Stimulated activated CD4-positive, alpha-beta T cell treated with anti-CD3 and anti-CD28 coated beads, Interleukin-2, amount 100 ng/mL, for 48 hours (primary cell): ENCODE measurements at regions not wholly inside any gene's neighbourhood (a gene's known extent, or its start where the extent isn't known, plus 50 kb on each side); places are given as distances from the start of the nearest gene placed in this dataset.

Source experiments
- DNase-seq, 2 donors: peaks; one replicate each; pipeline ENCODE4 v3.0.0-alpha.2; 2020

DNA sequence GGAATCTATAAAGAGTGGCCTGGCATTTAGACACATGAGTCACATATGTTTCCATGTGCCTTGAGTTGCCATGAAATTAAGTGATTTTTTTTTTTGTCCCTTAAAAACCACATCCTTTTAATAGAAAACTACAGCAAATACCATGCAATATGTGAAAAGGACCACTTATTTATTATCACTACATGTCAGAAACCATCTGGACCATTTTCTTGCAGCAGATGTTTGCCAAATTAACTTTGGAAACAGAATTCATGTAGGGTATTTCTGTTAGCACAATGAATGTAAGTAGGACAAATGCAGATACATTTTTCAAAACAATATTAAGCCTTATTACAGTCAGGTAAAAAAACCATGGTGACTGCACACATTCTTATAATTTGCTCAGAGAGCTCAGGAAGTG lies 230.6 kb downstream of the REEP3 start:
- no peak for DNase-seq

DNA sequence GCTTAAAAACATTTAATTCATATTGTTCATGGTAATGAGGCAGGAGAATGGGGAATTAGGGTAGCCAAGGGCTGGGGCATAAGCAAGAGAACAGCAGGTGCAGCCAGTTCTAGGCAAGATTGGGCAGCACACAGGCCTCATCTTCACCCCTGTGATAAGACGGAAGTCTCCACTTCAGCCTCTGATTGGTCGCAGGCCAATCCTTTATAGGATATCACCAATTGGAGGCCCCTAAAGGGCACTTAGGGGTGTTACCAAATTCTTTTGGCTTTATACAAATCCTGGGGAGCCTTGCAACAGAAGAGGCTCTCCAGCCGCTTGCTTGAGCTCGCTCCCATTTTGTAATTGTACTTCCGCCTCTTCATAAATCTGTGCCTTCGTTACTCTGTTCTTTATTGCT lies 231.1 kb downstream of the REEP3 start:
- no peak for DNase-seq

DNA sequence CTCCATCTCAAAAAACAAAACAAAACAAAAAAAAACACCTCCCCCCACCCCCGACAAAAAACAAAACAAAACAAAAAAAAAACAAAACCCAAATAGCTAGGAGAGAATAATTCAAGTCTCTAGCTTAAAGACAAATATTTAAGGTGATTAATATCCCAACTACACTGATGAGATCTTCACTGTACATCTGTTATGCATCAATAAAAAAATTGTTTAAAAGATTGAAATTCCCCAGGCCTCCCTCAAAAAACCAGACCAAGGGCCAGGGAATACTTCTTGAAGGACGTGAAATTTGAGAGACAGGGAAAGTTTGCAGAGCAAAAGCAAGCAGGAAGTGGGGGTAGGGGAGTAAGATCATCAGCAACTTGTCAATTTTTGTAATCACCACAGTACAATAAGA lies 232.6 kb downstream of the REEP3 start:
- DNase-seq = no peak

DNA sequence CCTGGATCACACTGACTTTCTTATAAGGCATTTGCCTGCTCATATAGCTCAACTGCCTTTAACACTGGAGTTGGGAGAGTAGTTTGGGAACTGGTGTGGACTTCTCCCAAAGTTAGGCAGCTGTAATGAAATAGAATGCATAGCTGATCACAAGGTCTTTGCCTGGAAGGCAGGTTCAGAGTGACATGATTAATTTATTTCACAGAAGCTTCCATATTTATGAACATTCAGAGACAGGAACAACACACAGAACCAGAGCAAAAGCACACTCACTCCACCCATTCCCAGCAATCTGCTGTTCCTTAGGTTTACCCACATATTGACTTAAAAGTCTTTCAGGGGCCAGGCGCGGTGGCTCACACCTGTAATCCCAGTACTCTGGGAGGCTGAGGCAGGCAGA lies 234.2 kb downstream of the REEP3 start:
- no peak for DNase-seq

DNA sequence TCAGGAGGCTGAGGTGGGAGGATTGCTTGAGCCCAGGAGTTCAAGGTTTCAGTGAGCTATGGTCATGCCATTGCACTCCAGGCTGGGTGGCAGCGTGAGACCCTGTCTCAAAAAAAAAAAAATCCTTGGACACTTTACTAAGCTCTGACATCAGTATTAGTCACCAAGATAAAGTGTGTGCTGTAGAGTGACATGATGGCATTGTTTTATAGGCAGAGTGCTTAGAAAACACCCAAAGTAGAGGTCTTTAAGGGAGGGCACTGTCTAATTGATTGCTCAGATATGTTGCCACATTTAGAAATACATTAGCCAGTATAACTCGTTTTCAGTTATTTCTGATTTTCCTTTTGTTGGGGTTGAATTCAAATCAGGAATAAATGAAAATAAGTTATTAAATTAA lies 235.9 kb downstream of the REEP3 start:
- no peak for DNase-seq

DNA sequence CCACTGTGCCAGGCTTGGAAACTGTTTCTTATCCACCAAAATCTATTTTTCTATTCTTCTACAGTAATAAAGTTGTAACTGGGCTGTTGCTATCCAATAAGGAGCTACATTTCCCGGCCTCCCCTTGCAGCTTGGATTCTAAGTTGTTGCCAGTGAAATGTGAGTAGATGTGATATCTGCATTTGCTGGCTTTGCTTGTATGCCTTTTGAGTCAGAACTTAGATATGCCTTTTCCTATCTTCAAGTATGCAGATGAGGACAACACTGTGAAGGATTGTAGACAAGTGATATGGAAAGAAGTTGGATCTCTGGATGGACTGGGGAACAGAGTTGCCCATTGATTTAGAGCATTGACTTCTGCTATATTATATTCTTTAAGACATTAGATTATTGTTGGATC lies 236.9 kb downstream of the REEP3 start:
- DNase-seq = no peak

DNA sequence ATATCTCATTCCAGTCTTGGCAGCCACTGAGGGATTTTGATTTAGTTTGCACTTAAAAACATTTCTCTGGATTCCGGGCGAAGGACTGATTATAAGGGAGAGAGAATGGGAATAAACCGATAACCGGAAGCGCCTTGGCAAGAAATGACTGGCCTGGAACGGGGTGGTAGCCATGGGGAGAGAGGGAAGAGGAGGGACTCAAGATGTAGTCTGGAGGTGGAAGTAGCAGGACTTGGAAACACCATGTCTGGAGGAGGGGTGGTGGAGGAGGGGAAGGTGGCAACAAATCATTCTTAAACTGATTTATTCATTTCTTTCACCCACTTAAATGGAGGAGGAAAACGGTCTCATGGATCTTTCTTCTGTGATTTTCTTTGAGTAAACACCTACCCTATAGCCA lies 238.1 kb downstream of the REEP3 start:
- no peak for DNase-seq

DNA sequence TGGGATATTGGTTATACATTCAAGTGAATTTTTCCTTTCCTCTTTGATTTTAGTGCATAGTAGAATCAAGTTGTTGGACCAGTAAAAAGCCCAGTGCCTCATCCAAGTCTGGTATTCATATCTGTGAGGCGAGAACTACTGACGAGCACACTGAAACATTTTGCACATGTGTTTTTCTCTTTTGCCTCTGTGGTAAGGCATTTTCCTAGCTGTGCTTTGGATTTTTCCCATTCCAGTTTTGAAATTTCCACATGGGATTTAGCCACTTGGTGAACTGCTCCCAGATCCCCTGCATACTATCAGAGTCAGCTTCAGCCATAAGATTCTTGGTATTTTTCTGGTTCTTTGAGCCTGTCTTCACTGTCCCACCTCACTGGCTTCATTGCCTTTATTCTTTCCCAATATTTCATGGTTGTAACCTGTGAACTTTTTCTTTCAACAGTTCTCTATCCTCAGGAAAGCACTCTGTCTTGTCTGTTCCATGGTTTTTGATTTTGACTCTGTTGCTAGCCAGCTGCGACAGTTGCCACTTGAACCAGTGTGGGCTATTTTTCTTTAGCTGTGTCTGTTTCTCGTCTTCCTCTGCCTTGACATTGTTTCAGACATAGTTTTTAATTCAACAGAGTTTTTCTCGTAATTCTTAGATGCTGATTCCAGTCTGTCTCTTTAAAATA lies 239.0 kb downstream of the REEP3 start:
- no peak for DNase-seq

DNA sequence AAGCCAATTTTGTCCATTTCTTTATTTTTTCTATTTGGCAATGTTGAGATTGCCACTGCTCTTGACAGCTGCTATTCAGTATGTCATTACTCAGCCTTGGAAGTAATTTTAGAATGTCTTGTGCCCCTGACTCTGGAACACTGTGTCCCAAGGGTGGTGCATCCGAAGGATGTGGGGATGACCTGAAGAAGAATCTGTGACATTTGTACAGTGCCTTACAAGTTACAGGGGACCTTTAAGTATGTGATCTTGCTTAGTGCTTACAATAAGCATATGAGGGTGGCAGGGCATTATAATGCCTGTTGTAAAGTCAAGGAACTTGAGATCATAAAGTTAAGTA lies 239.5 kb downstream of the REEP3 start:
- no peak for DNase-seq

DNA sequence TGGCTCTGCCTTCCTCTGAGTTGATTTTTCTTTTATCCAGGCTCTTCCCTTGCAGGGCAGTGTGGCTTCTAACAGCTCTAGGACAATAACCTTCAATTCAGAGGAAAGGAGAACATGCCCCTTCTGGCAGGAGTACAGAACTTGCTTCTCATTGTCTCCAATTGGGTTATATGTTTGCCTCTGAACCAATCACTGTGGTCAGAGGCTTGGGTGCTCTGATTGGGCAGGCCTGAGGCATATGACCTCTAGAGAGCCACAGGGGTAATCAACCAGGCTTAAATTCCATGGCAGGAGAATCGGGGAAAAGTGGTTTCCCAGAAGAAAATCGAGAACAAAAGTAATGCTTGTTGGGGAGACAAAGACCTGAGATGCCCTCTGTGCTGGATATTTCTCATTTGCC lies 240.0 kb downstream of the REEP3 start:
- no peak for DNase-seq

DNA sequence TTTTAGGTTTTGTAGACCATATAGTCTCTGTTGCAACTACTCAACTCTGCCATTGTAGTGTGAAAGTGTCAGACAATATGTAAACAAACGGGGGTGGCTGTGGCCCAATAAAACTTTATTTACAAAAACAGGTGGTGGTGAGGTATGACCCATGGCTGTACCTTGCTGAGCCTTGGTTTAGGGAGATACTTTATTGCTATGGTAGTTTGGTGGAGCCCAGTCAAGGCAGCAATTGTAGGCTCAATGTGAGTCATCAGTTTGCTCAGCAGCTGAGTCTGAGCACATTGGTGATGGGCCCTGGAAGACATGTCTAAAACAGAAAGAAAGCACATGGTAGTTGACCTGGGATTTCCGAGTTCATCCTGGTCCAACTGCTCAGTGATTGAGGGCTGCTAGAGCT lies 242.5 kb downstream of the REEP3 start:
- no peak for DNase-seq

DNA sequence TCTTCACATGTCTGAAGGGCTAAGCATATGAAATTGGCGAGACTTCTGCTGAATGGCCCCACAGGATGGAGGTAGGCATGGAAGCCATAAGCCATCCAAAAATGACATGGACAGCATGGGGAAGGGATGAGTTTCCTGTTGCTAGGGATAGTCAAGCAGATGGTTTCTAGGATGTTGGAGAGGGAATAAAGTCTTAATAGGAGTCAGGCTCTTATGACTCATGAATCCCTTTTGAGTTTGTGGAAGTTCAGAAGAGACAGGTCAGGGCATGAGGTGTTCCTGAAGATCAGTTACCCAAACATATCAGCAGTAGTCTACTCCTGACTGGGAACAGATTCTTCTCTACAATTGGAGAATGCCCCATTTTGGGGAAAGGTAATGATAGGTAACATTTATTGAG lies 243.9 kb downstream of the REEP3 start:
- no peak for DNase-seq

DNA sequence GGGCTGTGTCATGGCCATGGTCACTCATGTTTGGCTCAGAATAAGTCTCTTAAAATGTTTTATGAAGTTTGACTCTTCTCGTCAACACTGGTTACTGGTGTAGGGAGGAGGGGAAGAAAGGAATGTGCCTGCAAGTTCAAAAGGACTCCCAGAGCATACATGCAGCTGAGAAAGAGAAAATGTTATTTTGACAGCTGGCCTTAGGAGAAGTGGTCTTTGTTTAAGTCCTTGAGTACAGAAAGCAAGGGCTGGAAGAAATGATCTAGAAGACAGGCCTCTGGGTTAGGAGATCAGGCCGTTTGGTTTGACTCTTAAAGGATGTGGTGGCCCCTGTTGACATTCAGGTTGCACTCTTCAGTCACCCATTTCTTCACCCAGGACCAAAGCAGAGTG lies 245.5 kb downstream of the REEP3 start:
- no peak for DNase-seq

DNA sequence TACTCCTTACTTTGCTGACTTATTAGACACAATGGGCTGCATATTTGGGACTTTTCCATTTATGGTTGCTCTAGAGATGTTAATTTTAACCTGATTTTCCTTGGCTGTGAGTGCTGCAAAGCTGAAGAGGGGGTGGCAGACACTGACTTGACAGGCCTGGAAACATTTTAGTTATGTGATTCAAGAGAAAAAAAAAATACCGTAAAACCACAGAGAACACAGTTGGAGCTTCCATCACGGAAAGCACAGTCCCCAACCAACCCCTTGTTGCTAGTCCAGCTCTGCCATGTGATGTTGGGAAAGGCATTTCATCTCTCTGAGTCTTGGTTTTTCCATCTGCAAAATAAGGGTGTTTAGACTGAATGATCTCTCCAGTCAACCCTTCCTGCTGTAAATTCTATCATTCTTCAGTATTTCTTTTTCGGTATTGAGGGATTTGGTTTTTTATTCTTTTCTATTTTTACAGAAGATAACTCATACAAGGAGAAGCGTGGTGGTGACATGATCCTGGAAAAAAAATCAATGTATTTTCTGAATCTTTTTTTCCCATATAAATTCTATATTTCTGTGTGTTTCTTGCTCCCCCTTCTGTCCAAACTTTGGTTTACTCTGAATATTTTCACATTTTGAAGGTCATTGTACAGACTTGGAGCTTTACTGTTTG lies 246.1 kb downstream of the REEP3 start:
- no peak for DNase-seq

DNA sequence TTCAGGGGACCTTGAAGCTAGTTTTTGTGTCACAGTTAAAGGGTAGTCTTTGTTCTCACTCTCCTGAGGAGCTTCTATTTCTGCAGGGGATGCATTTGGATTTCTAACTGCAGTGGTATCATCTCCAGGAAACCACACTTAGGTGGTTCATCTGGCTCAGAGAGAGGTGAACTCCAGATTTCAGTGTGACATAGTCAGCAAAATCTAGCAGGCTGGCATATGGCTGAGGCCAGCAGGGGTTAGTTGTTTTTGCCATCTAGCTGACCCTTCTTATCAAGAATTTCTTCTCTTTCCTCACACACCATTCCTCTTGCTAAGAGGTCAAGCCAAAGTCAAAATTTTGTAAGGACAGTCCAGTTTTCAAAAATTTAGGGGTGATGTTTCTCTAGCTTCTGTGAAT lies 248.2 kb downstream of the REEP3 start:
- DNase-seq = no peak

DNA sequence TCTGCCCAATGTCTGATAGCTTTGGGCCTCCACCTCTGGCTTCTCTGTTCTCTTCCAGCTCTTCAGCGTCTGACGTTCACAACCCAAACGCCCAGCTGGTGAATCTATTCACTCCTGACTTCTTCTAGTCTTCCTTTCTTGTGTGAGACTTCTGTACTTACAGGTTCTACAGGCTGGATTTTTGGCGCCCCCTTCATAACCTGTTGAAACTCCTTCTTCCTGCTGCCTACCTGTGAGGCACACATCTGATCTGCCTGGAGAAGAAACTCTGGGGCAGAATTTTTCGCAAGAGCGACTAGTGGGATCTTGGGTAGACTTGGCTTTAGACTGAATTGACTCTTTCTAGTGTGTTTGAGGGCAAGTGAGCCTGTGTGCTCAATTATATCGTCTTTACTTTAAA lies 249.3 kb downstream of the REEP3 start:
- DNase-seq = no peak

DNA sequence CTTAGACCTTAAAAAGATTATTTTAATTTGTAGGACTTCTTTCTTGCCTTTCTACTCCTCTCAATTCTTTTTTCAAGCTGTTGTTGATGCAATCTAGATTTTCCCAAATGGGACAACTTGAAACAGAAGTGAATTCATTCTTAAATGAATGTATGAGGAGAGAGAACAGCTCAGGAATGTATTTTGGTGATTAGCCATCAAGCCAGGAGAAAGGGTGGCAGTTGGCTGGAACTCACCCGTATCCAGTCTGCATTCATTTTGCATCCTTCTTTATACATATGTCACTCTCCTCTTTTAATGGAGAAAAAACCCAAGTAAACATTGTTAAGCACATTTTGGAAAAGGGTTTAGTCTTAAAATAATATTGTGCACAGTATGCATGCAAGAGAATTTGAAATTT lies 251.3 kb downstream of the REEP3 start:
- DNase-seq = no peak

DNA sequence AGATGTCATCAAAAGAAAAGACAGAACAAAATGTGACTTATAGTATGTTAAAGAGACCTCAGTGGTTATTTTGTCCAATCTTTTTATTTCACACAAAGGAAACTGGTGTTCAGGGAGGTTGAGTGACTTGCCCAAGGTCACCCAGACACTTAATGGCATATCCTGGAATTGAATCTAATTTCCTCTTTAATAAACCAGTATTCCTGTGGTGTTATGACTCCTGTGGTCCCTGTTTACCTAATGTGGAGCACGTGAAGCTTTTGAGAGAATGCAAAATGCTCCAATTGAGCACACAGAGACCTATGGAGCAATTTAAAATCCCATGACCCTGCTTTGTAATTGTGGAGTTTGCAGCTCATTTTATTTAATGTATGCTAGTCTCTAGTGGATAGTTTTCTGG lies 251.9 kb downstream of the REEP3 start:
- no peak for DNase-seq

DNA sequence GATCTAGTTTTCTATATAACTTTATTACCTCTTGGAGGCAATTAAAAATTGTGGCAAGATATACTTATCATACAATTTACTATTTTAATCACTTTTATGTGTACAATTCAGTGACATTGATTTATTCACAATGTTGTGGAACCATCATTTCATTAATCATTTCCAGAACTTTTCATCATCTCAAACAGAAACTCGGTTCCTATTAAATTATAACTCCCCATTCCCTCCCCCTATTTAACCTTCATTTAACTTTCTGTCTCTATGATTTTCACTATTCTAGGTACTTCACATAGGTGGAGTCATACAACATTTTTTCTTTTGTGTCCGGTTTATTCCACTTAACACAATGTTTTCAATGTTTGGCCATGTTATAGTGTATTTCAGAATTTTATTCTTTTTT lies 252.8 kb downstream of the REEP3 start:
- no peak for DNase-seq

DNA sequence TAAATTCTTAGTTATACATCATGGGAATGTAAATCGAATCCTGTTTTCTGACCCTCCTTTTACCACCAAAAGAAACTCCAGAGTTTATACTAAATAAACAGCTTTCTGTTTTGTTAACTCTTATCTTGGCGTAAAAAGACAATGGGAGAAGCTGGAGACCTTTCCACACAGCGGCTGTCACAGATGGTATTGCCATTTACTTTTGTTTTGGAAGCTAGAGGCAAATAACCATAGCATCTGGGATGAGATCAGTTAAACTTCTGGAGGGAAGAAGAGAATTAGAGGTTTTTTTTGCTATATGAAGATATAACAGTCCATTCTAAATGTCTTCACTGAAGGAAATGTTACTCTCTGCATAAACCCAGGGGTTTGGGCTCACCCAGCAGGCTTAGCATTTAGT lies 258.9 kb downstream of the REEP3 start:
- DNase-seq = no peak

DNA sequence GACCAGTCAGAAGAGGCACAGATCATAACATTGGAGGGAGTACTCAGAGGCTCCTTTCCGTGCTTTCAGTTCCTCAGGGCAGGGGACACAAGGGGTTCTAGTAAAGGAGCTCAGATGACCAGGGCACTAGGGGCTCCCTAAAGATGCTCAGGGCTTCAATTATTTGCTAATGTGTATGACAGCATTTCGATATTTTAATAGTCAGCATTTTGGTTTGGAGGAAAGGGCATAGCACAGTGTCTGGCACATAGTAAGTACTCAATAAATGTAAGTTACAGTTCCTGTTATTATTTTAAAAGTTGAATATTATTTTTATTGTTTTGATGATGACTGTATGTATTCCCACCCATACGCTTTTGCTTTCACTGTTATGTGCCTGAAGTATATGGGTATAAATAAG lies 260.0 kb downstream of the REEP3 start:
- DNase-seq = no peak

DNA sequence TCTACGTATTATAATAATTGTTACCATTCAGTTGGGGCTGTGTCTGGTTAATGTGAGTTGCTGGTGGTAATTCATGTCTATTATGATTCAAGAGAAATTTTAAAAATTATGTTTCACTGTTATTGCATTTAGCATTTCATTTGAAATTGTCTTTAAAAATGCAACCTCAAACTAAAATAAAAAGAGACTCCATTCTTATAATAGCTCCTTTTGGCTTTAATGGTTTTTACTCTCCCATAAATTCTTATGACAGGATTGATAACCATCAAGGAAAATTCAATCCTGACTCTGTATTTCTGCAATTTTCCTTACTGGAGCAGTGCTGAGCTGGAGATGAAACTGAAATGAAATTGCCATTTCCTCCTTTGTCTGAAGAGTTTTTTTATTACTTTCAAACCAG lies 262.7 kb downstream of the REEP3 start:
- DNase-seq = no peak

DNA sequence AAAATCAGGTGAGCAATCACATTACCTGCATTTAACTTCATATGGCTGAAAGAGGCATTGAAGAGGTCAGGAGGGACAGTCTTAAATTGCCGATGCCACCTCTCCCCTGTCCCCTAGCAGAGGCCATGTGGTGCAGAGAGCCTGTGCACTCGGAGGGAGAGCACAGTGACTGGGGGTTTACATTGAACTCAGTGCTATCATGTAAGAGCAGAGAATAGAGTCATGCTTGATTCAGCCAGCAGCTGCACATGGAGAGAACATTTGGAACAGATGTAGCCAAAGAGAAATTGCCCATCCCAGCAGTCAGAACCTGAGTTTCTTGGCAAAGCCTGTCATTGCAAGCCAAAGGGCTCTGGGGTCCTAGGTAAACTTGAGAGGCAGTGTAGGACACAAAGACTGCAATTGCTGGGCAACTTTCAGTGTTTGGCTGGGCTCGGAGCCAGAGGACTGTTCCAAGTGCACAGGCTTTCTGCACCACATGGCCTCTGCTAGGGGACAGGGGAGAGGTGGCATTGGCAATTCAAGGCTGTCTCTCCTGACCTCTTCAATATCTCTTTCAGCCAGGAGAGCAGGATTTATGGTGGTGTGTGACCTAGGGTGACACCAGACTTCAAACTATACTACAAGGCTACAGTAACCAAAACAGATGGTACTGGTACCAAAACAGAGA lies 267.1 kb downstream of the REEP3 start:
- DNase-seq = no peak

DNA sequence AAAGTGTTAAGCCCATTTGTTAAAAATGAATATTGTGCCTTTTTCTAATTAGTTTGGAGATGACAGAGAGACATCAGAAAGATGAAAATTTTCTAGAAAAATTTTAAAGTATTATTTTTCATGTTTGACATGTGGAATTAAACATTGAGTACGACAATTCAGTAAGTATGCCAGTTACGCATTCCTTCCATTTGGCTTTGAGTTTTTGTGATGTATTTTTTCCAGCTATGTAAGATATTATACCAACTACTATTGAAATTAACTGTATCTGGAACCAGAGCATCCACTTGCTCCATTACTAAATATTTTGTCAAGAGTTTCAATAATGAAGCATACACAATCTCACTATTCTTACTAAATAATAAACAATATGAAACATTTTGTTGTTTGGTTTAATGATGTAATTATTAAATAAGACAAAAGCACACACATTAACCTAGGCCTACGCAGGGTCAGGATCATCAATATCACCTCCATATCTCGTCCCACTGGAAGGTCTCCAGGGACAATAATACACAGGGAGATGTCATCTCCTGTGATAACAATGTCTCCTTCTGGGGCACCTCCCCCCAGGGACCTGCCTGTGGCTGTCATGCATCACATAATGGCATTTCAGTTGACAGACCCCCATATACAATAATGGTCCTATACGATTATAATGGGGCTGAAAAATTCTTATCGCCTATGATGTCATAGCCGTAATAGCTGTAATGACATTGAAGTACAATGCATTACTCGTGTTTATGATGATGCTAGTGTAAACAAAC lies 274.1 kb downstream of the REEP3 start:
- no peak for DNase-seq
